Left forelimb (tissue), 1 donor: ENCODE measurements at regions not wholly inside any gene's neighbourhood (a gene's known extent, or its start where the extent isn't known, plus 50 kb on each side); places are given as distances from the start of the nearest gene placed in this dataset.

Source experiments
- DNase-seq: peaks from one replicate; pipeline ENCODE4 v3.0.0-alpha.2; 2018; ENCODE audit warnings: low spot score

GRCh38 chr10:8981277-8981676 lies 926.8 kb downstream of the GATA3 start:
- no peak for DNase-seq

DNA sequence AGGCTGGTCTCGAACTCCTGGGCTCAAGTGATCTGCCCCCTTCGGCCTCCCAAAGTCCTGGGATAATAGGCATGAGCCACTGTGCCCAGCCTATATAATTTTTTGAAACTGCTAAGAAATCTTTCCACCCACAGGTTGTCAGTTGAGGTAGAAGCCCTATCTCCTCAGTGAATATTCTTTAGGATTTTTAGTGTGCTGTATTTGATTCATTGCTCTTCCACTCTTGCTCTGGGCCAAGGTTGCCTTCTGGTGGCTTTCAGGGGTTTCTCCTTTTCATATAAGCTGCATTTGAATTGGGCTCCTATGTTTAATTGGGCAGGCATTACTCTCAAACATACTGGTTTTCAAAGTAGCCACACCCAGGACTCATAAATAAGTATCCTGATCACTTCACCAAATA lies 931.2 kb downstream of the GATA3 start:
- DNase-seq = no peak

GRCh38 chr10:8986975-8987374 lies 932.5 kb downstream of the GATA3 start:
- DNase-seq = no peak

- no peak for DNase-seq
Measured at GRCh38 chr10:8987712-8988111, 933.2 kb downstream of the GATA3 start.

GRCh38 chr10:8990280-8990987 lies 935.9 kb downstream of the GATA3 start:
- no peak for DNase-seq

GRCh38 chr10:8992009-8992408 lies 937.5 kb downstream of the GATA3 start:
- no peak for DNase-seq

DNA sequence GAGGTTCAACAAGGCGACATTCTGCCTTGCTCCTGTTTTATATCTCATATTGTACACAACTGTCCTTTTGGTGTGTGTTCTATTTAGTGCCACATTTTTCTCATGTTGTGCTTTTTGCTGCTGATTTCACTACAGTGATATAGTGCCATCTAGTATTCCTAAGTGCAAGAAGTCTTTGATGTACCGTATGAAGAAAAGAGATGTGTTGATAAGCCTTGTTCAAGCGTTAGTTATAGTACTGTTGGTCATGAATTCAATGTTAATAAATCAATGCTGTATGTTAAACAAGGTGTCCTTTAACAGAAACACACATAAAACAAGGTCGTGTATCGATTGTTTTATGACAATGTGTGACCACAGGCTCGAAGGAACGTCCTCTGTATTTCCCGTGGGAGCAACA lies 939.4 kb downstream of the GATA3 start:
- no peak for DNase-seq

DNA sequence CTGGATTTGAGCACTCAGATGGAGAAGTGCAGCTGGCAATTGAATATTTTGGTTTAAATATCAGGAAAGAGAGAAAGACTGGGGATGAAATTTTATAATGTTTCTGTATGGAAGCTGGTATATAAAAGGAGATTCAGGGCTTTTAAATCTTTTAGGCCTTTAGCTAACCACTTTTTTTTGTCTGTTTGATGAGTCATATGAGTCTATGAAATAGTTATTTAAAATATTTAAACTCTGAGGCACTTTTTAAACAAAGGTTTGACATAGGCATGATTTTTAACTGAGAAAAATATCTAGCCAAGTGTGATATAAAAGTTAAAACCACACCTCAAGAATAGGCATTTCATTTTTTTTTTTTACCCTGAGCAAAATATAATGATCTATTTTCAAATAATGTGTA lies 944.3 kb downstream of the GATA3 start:
- no peak for DNase-seq

- DNase-seq = no peak
Measured at GRCh38 chr10:9003122-9003521, 948.6 kb downstream of the GATA3 start.

DNA sequence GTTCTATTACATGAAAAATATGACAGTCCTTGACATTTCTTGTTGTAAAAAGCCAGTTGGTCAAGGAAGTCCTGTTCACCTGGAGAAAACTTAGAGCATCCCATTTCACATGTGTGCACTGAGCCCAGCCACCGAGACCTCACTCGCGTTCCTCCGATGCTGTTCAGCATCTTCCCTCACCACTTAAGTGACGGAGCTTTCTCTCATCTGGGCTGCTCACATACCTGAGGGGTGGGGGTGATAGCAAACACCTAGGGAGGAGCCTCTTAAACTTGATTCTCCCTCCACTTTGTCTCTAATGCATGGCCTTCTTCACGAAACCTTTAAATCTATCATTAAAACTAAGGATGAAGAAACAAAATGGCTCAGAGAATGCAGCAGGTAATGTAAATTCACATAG lies 950.2 kb downstream of the GATA3 start:
- no peak for DNase-seq

GRCh38 chr10:9009505-9009904 lies 955.0 kb downstream of the GATA3 start:
- no peak for DNase-seq

DNA sequence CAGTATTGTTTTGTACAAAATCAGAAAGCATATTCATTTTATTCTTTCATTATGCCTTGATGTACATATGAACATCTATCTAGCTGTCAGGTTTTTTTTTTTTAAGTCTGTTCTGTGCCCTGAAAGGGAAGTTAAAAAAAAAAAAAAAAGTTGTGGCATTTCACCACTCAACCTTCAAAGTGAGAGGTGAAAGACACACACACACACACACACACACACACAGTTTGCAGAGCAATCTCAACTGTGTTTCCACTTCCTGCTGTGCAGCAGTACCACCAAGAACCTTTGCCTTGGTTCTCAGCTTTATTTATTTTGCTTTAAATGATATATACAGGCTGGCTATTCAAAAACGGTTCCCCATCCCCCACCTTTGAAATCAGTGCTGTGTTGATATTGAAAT lies 955.6 kb downstream of the GATA3 start:
- DNase-seq = no peak

DNA sequence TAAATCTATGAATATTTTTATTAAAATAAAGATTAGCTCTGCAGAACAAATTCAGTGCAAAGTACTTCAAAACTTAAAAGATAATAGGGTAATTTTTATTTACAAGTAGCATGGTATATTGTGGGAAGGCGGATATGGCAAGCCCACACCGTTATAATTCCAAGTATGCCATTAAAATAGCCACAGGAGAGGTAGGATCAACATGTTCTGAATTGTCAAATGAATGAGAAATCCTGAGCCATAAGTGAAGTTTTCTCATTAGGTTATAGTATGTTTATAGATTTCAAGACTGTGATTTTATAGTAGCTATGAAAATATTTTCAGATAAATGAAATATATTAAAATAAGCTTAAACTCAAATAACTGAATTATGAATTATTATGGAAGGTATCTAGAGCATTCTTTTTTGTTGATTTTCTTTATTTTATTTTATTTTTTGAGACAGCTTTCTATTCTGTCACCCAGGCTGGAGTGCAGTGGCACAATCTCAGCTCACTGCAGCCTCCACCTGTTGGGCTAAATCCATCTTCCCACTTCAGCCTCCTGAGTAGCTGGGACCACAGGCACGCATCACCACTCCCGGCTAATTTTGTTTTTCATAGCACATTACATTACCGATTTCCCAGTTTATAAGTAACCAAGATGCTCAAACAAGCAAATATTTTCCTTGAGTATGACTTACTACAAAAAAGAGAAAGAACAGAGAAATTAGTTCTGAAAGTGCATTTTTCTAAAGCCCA lies 956.6 kb downstream of the GATA3 start:
- DNase-seq = no peak

DNA sequence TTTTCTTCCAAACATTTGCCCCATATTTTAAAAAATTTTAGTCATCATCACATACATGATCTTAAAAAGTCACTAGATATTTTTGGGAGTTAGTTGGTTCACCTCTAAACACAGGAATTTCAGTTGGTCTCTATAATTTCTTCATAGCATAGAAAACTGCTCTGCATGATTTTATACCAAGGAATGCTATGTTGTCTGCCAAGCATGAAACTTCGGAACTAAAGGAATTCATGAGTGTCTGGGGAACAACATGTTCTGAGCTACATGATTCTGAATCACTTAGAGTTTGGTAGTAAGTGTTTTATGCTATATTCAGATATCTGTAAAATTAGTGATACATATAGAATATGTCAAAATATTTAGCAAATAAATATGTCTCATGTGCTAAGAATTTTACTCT lies 957.8 kb downstream of the GATA3 start:
- DNase-seq = no peak

DNA sequence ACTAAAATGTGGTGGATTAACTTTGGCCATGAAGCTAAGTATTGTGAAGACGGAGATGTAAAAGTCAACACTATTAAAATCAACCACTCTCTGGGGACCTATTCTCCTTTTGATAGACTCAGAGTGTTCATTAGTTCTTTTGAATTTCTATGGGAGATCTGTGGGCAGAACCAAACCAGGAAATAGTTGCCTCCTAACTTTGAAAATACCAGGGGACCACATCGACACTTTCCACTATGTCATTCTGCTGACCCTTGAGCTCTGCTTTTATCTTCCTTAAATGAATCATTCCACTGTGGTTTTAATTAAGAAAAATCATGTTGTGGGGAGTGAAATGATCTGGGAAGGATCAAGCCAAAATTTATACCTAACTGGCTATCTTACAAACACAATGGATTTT lies 960.5 kb downstream of the GATA3 start:
- DNase-seq = no peak

DNA sequence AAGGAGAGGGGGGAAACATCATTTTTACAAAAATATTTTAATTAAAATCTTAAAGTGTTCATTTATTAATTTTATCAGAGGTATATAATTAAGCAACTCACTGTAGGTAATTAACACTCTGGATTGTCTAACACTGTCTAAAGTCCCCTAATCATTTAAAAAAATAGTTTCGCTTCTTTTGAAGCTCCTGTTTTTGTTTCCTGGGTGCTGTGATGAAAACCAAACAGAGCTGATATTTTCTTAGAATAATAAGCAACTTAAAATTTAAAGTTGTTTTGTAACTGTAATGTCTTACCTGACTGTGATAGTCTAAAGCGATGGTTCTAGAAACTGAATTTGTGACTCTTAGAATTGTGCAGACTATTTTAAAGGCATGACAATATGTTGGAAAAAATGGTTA lies 961.0 kb downstream of the GATA3 start:
- DNase-seq = no peak

DNA sequence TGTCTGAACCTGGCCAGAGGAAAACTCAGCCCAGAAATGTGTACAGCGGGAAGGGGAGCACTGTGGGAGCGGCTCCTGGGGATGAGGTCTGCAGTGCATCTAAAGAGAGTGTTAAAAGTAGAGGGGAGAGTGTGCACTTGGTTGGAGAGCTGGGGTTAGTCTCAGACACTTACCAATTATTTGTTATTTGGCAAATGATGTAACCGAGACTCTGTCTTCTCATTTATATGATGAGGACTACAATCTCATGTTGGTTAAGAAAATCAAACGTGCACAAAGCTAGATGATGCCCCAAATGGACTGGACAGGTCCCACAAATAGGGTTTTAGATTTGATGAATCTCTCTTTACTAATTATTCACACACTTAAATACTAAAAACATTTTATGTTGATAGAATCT lies 962.4 kb downstream of the GATA3 start:
- DNase-seq = no peak

DNA sequence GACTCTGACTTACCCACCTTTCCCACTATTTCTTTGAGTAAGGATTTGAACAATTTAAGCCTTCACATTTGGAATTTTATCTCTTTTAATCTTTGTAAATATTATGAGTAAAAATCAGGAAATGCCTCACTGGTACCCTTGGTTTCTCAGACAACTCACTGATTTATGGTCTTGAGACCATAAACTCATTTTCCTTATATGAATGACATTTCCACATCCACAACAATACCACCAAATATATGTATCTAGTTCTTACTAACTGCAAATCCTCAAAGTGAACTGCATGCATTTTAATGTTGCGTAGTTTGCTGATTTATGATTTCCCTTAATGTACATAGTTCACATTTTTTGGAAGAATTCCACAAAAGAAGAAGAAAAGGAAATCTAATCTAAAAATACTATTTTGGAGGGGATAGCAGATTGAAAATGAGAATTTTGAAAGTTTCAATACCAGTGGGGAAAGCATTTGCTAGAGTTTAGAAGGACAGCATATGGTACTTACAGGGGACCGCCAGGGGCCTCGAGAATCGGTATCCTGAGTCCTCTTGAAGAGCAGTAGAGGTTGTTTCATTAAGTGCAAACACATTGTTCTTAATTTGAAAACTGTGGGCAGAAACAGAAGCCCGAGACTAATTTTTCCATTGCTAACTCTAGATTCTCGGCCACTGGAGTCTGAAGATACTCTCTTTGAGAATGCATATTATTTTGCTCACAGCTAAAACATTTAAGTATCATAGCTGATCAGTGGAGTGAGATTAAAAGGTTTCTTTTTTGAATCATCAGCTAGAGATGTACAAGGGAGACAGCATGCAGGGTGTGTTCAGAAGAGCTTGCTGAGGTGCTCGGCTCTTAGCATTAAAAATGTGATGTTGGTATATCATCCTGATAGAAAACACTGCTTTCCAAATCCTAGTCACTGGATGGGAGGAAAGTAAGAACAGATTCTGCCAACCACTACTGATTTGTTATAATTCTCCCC lies 964.0 kb downstream of the GATA3 start:
- no peak for DNase-seq

- no peak for DNase-seq
Measured at GRCh38 chr10:9023206-9023605, 968.7 kb downstream of the GATA3 start.

- DNase-seq = no peak
Measured at GRCh38 chr10:9024210-9024609, 969.7 kb downstream of the GATA3 start.

- DNase-seq = no peak
Measured at GRCh38 chr10:9028231-9028630, 973.7 kb downstream of the GATA3 start.

GRCh38 chr10:9035355-9035754 lies 980.9 kb downstream of the GATA3 start:
- DNase-seq = no peak
